Endodermal cell (in vitro differentiated cells): ENCODE measurements at regions not wholly inside any gene's neighbourhood (a gene's known extent, or its start where the extent isn't known, plus 50 kb on each side); places are given as distances from the start of the nearest gene placed in this dataset.

Experiments used
- DNase-seq: peaks from one replicate; pipeline ENCODE4 v3.0.0-alpha.2; 2017
- H3K27ac ChIP-seq: 2 replicates; pipeline ENCODE4 v1.5.1; 2013; ENCODE audit warnings: mild to moderate bottlenecking, low read depth, low read length, moderate library complexity
- H3K27me3 ChIP-seq: 2 replicates; pipeline ENCODE4 v1.6.1; 2013; ENCODE audit warnings: mild to moderate bottlenecking, low read length, moderate library complexity; ENCODE audit not compliant: insufficient read depth, control insufficient read depth, poor library complexity, severe bottlenecking
- H3K36me3 ChIP-seq: 2 replicates; pipeline ENCODE4 v1.7.0; 2013; ENCODE audit warnings: mild to moderate bottlenecking, low read length, moderate library complexity; ENCODE audit not compliant: control insufficient read depth, insufficient read depth
- H3K4me1 ChIP-seq: one replicate; pipeline ENCODE4 v1.7.0; 2013; ENCODE audit warnings: low read length; ENCODE audit not compliant: control insufficient read depth, insufficient read depth
- H3K4me3 ChIP-seq: 2 replicates; pipeline ENCODE4 v1.5.1; 2013; ENCODE audit warnings: mild to moderate bottlenecking, low read length, moderate library complexity
- H3K9ac ChIP-seq: 2 replicates; pipeline ENCODE4 v1.6.1; 2013; ENCODE audit warnings: mild to moderate bottlenecking, low read length, moderate library complexity; ENCODE audit not compliant: poor library complexity, severe bottlenecking; ENCODE audit errors: extremely low read depth
- H3K9me3 ChIP-seq: 2 replicates; pipeline ENCODE4 v1.6.1; 2013; ENCODE audit warnings: mild to moderate bottlenecking, low read length, moderate library complexity; ENCODE audit not compliant: control insufficient read depth
- H3K27ac Mint-ChIP-seq: 2 replicates; pipeline ENCODE4 v1.8.0; 2020; ENCODE audit warnings: mixed read lengths
- H3K27me3 Mint-ChIP-seq: 2 replicates; pipeline ENCODE4 v1.8.0; 2021; ENCODE audit warnings: mild to moderate bottlenecking, mixed read lengths; ENCODE audit not compliant: insufficient read depth
- H3K36me3 Mint-ChIP-seq: 2 replicates; pipeline ENCODE4 v1.8.0; 2020; ENCODE audit warnings: low read depth, mixed read lengths
- H3K4me1 Mint-ChIP-seq: 2 replicates; pipeline ENCODE4 v1.8.0; 2020; ENCODE audit warnings: mixed read lengths
- H3K4me3 Mint-ChIP-seq: 2 replicates; pipeline ENCODE4 v1.8.0; 2020; ENCODE audit warnings: mild to moderate bottlenecking, moderate library complexity, mixed read lengths
- H3K9me3 Mint-ChIP-seq: 2 replicates; pipeline ENCODE4 v1.8.0; 2020; ENCODE audit warnings: mild to moderate bottlenecking, mixed read lengths
- CTCF ChIP-seq: fragments of 200-600 bp; sonication (generic); conservative IDR thresholded peaks from 2 replicates; pipeline ENCODE4 v1.5.0; 2021; ENCODE audit warnings: antibody characterized with exemption, mild to moderate bottlenecking
- WGBS, 2 experiments: methylation state at CpG; one replicate each; pipeline versions ENCODE4 v1.1.5 to v1.1.7; 2013; ENCODE audit warnings: missing lambda C conversion rate in 2 of 2, mixed read lengths in 1 of 2; ENCODE audit not compliant: insufficient coverage in 1 of 2, insufficient read length in 1 of 2; 5-methylcytosine and 5-hydroxymethylcytosine counted together

GRCh38 chr4:123580981-123581664 is 184.5 kb downstream of the SPRY1 start:
- Histone ChIP-seq H3K27ac (no peak overlapping the region), H3K4me3 (peak overlapping the region; percentile 9), H3K27me3 (no peaks in the 10 kb centered on the region), H3K9me3 (peaks cover 18% of the 10 kb centered on the region), H3K36me3 (no peaks in the 10 kb centered on the region), H3K9ac (no peak overlapping the region), H3K4me1 (no peaks in the 10 kb centered on the region)
- Mint-ChIP-seq H3K4me3 (no peak overlapping the region), H3K9me3 (peaks cover 16% of the 10 kb centered on the region), H3K4me1 (peaks cover 4% of the 10 kb centered on the region), H3K36me3 (peaks cover 2% of the 10 kb centered on the region), H3K27me3 (peaks cover 16% of the 10 kb centered on the region), H3K27ac (no peak overlapping the region)
- no peak for DNase-seq
- peak; percentile 46 for TF ChIP-seq CTCF
- 90% methylated on average over 6 to 8 of the region's 8 CpGs for WGBS, 2 experiments

- H3K4me3 ChIP-seq: no peak overlapping the region
- Mint-ChIP-seq H3K27ac (no peak overlapping the region), H3K4me3 (no peak overlapping the region), H3K9me3 (peaks cover 16% of the 10 kb centered on the region), H3K27me3 (peaks cover 12% of the 10 kb centered on the region), H3K36me3 (peaks cover 2% of the 10 kb centered on the region), H3K4me1 (peaks cover 4% of the 10 kb centered on the region)
- H3K27ac ChIP-seq: no peak overlapping the region
- no peak for TF ChIP-seq CTCF
- H3K4me1 ChIP-seq: no peaks in the 10 kb centered on the region
- no peak for DNase-seq
- peaks cover 18% of the 10 kb centered on the region for H3K9me3 ChIP-seq
- H3K9ac ChIP-seq: no peak overlapping the region
- WGBS, 2 experiments: 97 to 100% methylated on average over 1 to 3 of the region's 3 CpGs
- no peaks in the 10 kb centered on the region for H3K27me3 ChIP-seq
- H3K36me3 ChIP-seq: no peaks in the 10 kb centered on the region
Measured at GRCh38 chr4:123581802-123582201, 185.2 kb downstream of the SPRY1 start.

- no peaks in the 10 kb centered on the region for H3K36me3 ChIP-seq
- H3K4me3 ChIP-seq: no peak overlapping the region
- no peak for TF ChIP-seq CTCF
- WGBS, 2 experiments: 95% methylated on average over 2 of the region's 2 CpGs; no CpG with 5 or more reads in 1 of the 2 experiments
- H3K9ac ChIP-seq: no peak overlapping the region
- H3K27me3 ChIP-seq: no peaks in the 10 kb centered on the region
- no peak overlapping the region for H3K4me3 Mint-ChIP-seq
- H3K27me3 Mint-ChIP-seq: peaks cover 8% of the 10 kb centered on the region
- H3K27ac ChIP-seq: no peak overlapping the region
- H3K27ac Mint-ChIP-seq: no peak overlapping the region
- H3K36me3 Mint-ChIP-seq: peaks cover 2% of the 10 kb centered on the region
- peaks cover 16% of the 10 kb centered on the region for H3K9me3 Mint-ChIP-seq
- DNase-seq: no peak
- H3K9me3 ChIP-seq: peaks cover 18% of the 10 kb centered on the region
- H3K4me1 Mint-ChIP-seq: peaks cover 4% of the 10 kb centered on the region
- no peaks in the 10 kb centered on the region for H3K4me1 ChIP-seq
Measured at GRCh38 chr4:123583043-123583442, 186.4 kb downstream of the SPRY1 start.
